GM21360 (cell line): ENCODE measurements at regions not wholly inside any gene's neighbourhood (a gene's known extent, or its start where the extent isn't known, plus 50 kb on each side); places are given as distances from the start of the nearest gene placed in this dataset.

Experiments used
- ATAC-seq: cut with Tn5 transposase; IDR thresholded peaks from one replicate; pipeline ENCODE4 v1.9.1; 2021; ENCODE audit warnings: mild to moderate bottlenecking, moderate library complexity; ENCODE audit not compliant: unreplicated experiment

- ATAC-seq, result no peak
These were observed 151.6 kb upstream of the TAPT1 start for GRCh38 chr4:16377887-16378286.

- no peak for ATAC-seq
These were observed 138.8 kb upstream of the TAPT1 start for GRCh38 chr4:16365036-16365569.

GRCh38 chr4:16360694-16361262, 134.5 kb upstream of the TAPT1 start:
- no peak for ATAC-seq

- no peak for ATAC-seq
These were observed 126.9 kb upstream of the TAPT1 start for GRCh38 chr4:16353165-16353564.

GRCh38 chr4:16351161-16351560, 124.9 kb upstream of the TAPT1 start:
- ATAC-seq, result no peak

GRCh38 chr4:16344853-16345252, 118.6 kb upstream of the TAPT1 start:
- no peak for ATAC-seq

- no peak for ATAC-seq
These were observed 111.7 kb upstream of the TAPT1 start for GRCh38 chr4:16337936-16338335.

GRCh38 chr4:16334601-16335000, 108.3 kb upstream of the TAPT1 start:
- ATAC-seq, result no peak

GRCh38 chr4:16329797-16330134, 103.5 kb upstream of the TAPT1 start:
- no peak for ATAC-seq

GRCh38 chr4:16329125-16329796, 103.0 kb upstream of the TAPT1 start:
- no peak for ATAC-seq

- no peak for ATAC-seq
These were observed 95.9 kb upstream of the TAPT1 start for GRCh38 chr4:16322183-16322582.

GRCh38 chr4:16315456-16315855, 89.2 kb upstream of the TAPT1 start:
- no peak for ATAC-seq

- ATAC-seq, result no peak
These were observed 84.3 kb upstream of the TAPT1 start for GRCh38 chr4:16310606-16311005.

- ATAC-seq, result no peak
These were observed 76.4 kb upstream of the TAPT1 start for GRCh38 chr4:16302648-16303047.

GRCh38 chr4:16297003-16297402, 70.7 kb upstream of the TAPT1 start:
- no peak for ATAC-seq

- ATAC-seq, result no peak
These were observed 68.2 kb upstream of the TAPT1 start for GRCh38 chr4:16294455-16294854.

- no peak for ATAC-seq
These were observed 67.1 kb upstream of the TAPT1 start for GRCh38 chr4:16293210-16293838.

GRCh38 chr4:16292585-16292984, 66.3 kb upstream of the TAPT1 start:
- ATAC-seq, result no peak

- ATAC-seq, result no peak
These were observed 64.6 kb upstream of the TAPT1 start for GRCh38 chr4:16290681-16291420.

GRCh38 chr4:16289897-16290554, 63.8 kb upstream of the TAPT1 start:
- no peak for ATAC-seq

- ATAC-seq, result no peak
These were observed 57.8 kb upstream of the TAPT1 start for GRCh38 chr4:16284050-16284449.
